PC-3 (cell line): ENCODE measurements at regions not wholly inside any gene's neighbourhood (a gene's known extent, or its start where the extent isn't known, plus 50 kb on each side); places are given as distances from the start of the nearest gene placed in this dataset.

Experiments used
- CTCF ChIP-seq: fragments of 300-600 bp; sonication (generic); conservative IDR thresholded peaks from 2 replicates; pipeline ENCODE4 v1.5.1; 2017; ENCODE audit warnings: antibody characterized with exemption, low read depth, mild to moderate bottlenecking, low read length
- EZH2 ChIP-seq: fragments of 300-600 bp; sonication (generic); IDR thresholded peaks from one replicate; pipeline ENCODE4 v1.6.1; 2017; ENCODE audit warnings: antibody characterized with exemption, mild to moderate bottlenecking, low read length; ENCODE audit not compliant: unreplicated experiment
- EZH2phosphoT487 ChIP-seq: fragments of 300-600 bp; sonication (generic); IDR thresholded peaks from 2 replicates; pipeline ENCODE4 v1.6.1; 2018; ENCODE audit warnings: mild to moderate bottlenecking, antibody characterized with exemption, low read length, borderline replicate concordance

- no peak for TF ChIP-seq CTCF
- TF ChIP-seq EZH2, result no peak
- TF ChIP-seq EZH2phosphoT487, result no peak
Observed at GRCh38 chr5:117671551-117671950, 1096.9 kb upstream of the SEMA6A start.
